ENCODE measurements at regions not wholly inside any gene's neighbourhood (a gene's known extent, or its start where the extent isn't known, plus 50 kb on each side); places are given as distances from the start of the nearest gene placed in this dataset.

DNA sequence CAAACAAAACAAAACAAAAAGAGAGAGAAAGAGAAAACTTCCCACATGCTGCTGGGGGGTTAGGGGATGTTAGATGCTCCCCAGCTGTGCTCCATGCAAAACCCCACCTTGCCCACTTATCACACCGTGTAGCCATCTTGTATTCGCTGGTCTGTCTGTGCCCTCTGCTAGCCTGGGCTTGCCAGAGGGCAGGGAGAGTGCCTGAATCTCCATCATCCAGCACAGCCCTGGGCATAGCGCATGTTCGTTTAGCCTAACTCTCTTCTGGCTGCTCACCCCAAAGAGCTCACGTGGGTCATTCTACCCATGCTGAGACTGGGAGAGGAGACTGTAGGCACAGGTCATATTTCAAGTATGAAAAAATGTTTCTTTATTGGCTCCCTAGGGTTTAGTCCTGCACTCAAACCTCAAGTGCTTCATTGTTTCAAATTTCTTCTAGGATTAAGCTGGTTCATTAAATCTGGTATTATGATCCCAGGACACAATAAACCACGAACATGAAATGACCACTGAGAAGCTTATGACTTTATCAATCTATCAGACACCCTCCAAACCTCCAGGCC, 100.5 kb downstream of the KCNF1 start:
- TF ChIP-seq RNF2 (IDR thresholded peaks at IDR 0.05; ENCODE audit: borderline replicate concordance, low read depth, low read length, missing control alignments, poor library complexity, severe bottlenecking), result no peak
- no peak for TF ChIP-seq USF2 (IDR thresholded peaks at IDR 0.05; ENCODE audit: low read length)
- no peak for TF ChIP-seq FOSL1 (IDR thresholded peaks at IDR 0.05; ENCODE audit: insufficient read depth, low read depth, low read length)
- TF ChIP-seq EGR1 (IDR thresholded peaks at IDR 0.05; ENCODE audit: borderline replicate concordance, low read depth, low read length), result no peak
- H2BK20ac ChIP-seq (ENCODE audit: low read length), result no peak overlapping the region
- no peaks in the 10 kb centered on the region for H3K79me1 ChIP-seq (ENCODE audit: low read depth, low read length)
- H3K9ac ChIP-seq (replicated peaks in 1 of 4; ENCODE audit: extremely low read depth in 1 of 4, low read depth in 3 of 4, low read length in 3 of 4), result no peak overlapping the region
- H2BK120ac ChIP-seq (replicated peaks; ENCODE audit: low read depth, low read length), result no peak overlapping the region
- WGBS, 2 experiments (ENCODE audit: extremely low coverage in 1 of 2, insufficient coverage in 1 of 2, insufficient read length in 1 of 2, insufficient replicate concordance in 2 of 2, low coverage in 1 of 2, low lambda C conversion rate in 2 of 2, missing lambda C conversion rate in 1 of 2), result 88% methylated on average over 6 of the region's 6 CpGs; no CpG with 5 or more reads in 1 of the 2 experiments
- no peak overlapping the region for H3K18ac ChIP-seq (ENCODE audit: extremely low read depth, low read length)
- H3K4me1 ChIP-seq (replicated peaks in 1 of 4; ENCODE audit: control insufficient read depth in 3 of 4, insufficient read depth in 4 of 4, low read length in 3 of 4), result peaks cover 0 to 4% (median 0%) of the 10 kb centered on the region in 4 experiments; a peak in 1 of 7 replicates
- H4K91ac ChIP-seq (replicated peaks; ENCODE audit: insufficient read length, low read length), result no peak overlapping the region
- no peaks in the 10 kb centered on the region for H3K36me3 ChIP-seq (ENCODE audit: control insufficient read depth in 2 of 4, insufficient read depth in 4 of 4, low read length in 3 of 4)
- FAIRE-seq (no peak), DNase-seq (ENCODE audit: low read depth in 1 of 2, low spot score in 2 of 2) (peak in 1 of 2 experiments; percentile 4)
- no peak overlapping the region for H3K56ac ChIP-seq (replicated peaks; ENCODE audit: insufficient read length, low read depth, low read length)
- H3K14ac ChIP-seq (ENCODE audit: insufficient read length), result no peak overlapping the region
- no peak overlapping the region for H2BK12ac ChIP-seq (ENCODE audit: low read depth, low read length)
- no peak overlapping the region for H3K27ac ChIP-seq (ENCODE audit: low read depth, low read length)
- H2BK15ac ChIP-seq (ENCODE audit: low read length), result no peak overlapping the region
- no peak overlapping the region for H4K8ac ChIP-seq (ENCODE audit: extremely low read depth, insufficient read depth, low read length)
- H3K79me2 ChIP-seq (ENCODE audit: control insufficient read depth in 1 of 2, insufficient read depth in 2 of 2, low read length in 2 of 2), result no peaks in the 10 kb centered on the region
- H3K4ac ChIP-seq (replicated peaks; ENCODE audit: insufficient read length, low read depth, low read length), result no peak overlapping the region
- no peak overlapping the region for H3K4me2 ChIP-seq (ENCODE audit: insufficient read depth in 1 of 2, low read depth in 2 of 2, low read length in 2 of 2)
- no peak overlapping the region for H4K5ac ChIP-seq (ENCODE audit: insufficient read length, low read depth, low read length)
- H3K23ac ChIP-seq (ENCODE audit: insufficient read length), result no peak overlapping the region
- H4K20me1 ChIP-seq (replicated peaks in 1 of 2; ENCODE audit: control insufficient read depth in 1 of 2, insufficient read depth in 2 of 2, low read length in 2 of 2), result no peaks in the 10 kb centered on the region
- H2BK5ac ChIP-seq (ENCODE audit: low read depth, low read length), result no peak overlapping the region
- no peaks in the 10 kb centered on the region for H3K23me2 ChIP-seq (ENCODE audit: low read depth, low read length)
- POLR2A ChIA-PET (ENCODE audit: partially characterized antibody), result no interaction called here
- CTCF ChIA-PET (ENCODE audit: partially characterized antibody), result interaction anchor here (0.6 kb wide), 1 partner anchor 477 kb away, joined by 4 read pairs; no protein-coding TSS in a partner anchor
- H3K4me3 ChIP-seq (ENCODE audit: extremely low read depth in 1 of 4, insufficient read depth in 2 of 4, low read depth in 3 of 4, low read length in 4 of 4), result no peak overlapping the region
- no peaks in the 10 kb centered on the region for H3K9me3 ChIP-seq (ENCODE audit: insufficient read depth in 2 of 2, low read depth in 1 of 2, low read length in 1 of 2)
- no peak overlapping the region for H2AFZ ChIP-seq (ENCODE audit: low read length)
- H3K27me3 ChIP-seq (replicated peaks in 1 of 4; ENCODE audit: control insufficient read depth in 3 of 4, extremely low read depth in 1 of 4, insufficient read depth in 3 of 4, low read length in 3 of 4), result no peaks in the 10 kb centered on the region
- no peak overlapping the region for H2AK5ac ChIP-seq (ENCODE audit: low read depth, low read length)

Data from H1 (cell line).